ENCODE measurements at regions not wholly inside any gene's neighbourhood (a gene's known extent, or its start where the extent isn't known, plus 50 kb on each side); places are given as distances from the start of the nearest gene placed in this dataset.
"Not testable (repeated sequence)": the region's sequence is repeated elsewhere in the genome, so short reads cannot be mapped to it uniquely, and the experiment has no call there.

- not testable (repeated sequence) for H3K9me3 Mint-ChIP-seq; H3K27me3 ChIP-seq (ENCODE audit: control insufficient read depth, insufficient read depth, low read length); H3K36me3 Mint-ChIP-seq; ATAC-seq (ENCODE audit: low read depth in 2 of 2); H3K4me1 Mint-ChIP-seq; H3K36me3 ChIP-seq (ENCODE audit: control insufficient read depth, insufficient read depth, low read length); H3K27ac Mint-ChIP-seq; H3K9me3 ChIP-seq (ENCODE audit: control insufficient read depth in 2 of 2, low read length in 2 of 2); H3K27me3 Mint-ChIP-seq; H3K4me3 Mint-ChIP-seq; H3K27ac ChIP-seq (ENCODE audit: insufficient read depth, low read length, poor library complexity, severe bottlenecking); DNase-seq; H3K4me3 ChIP-seq (ENCODE audit: low read depth, low read length); H3K4me1 ChIP-seq (ENCODE audit: control insufficient read depth, insufficient read depth, low read length, poor library complexity, severe bottlenecking)
Observed at GRCh38 chr7:79739036-79739709, 285.7 kb upstream of the MAGI2 start.

- H3K36me3 ChIP-seq (ENCODE audit: control insufficient read depth, insufficient read depth, low read length): no peaks in the 10 kb centered on the region
- no peak for ATAC-seq (ENCODE audit: low read depth in 2 of 2)
Observed at GRCh38 chr7:79736418-79736817, 283.0 kb upstream of the MAGI2 start.

DNA sequence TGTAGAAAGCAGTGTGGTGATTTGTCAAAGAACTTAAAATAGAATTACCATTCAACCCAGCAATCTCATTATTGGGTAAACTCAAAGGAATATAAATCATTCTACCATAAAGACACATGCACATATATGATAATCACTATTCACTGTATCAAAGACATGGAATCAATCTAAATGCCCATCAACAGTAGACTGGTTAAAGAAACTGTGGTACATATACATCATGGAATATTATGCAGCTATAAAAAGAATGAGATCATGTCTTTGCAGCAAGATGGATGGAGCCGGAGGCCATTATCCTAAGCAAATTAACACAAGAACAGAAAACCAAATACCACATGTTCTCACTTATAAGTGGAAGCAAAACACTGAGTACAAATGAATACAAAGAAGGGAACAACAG is 281.5 kb upstream of the MAGI2 start:
- no peaks in the 10 kb centered on the region for H3K4me1 Mint-ChIP-seq
- H3K27ac Mint-ChIP-seq: no peak overlapping the region
- no peaks in the 10 kb centered on the region for H3K4me1 ChIP-seq (ENCODE audit: control insufficient read depth, insufficient read depth, low read length, poor library complexity, severe bottlenecking)
- H3K27ac ChIP-seq (ENCODE audit: insufficient read depth, low read length, poor library complexity, severe bottlenecking): no peak overlapping the region
- ATAC-seq (ENCODE audit: low read depth in 2 of 2) (no peak), DNase-seq (no peak)
- H3K4me3 ChIP-seq (ENCODE audit: low read depth, low read length): no peak overlapping the region
- H3K9me3 ChIP-seq (ENCODE audit: control insufficient read depth in 2 of 2, low read length in 2 of 2): peaks cover 9 to 15% of the 10 kb centered on the region in 2 experiments
- H3K27me3 ChIP-seq (ENCODE audit: control insufficient read depth, insufficient read depth, low read length): no peaks in the 10 kb centered on the region
- no peak overlapping the region for H3K4me3 Mint-ChIP-seq
- H3K27me3 Mint-ChIP-seq: no peaks in the 10 kb centered on the region
- H3K9me3 Mint-ChIP-seq: peaks cover 0 to 25% (median 8%) of the 10 kb centered on the region in 7 donors
- no peaks in the 10 kb centered on the region for H3K36me3 Mint-ChIP-seq
- no peaks in the 10 kb centered on the region for H3K36me3 ChIP-seq (ENCODE audit: control insufficient read depth, insufficient read depth, low read length)

More at GRCh38 chr7:79736418-79736817, 283.0 kb upstream of the MAGI2 start:
- H3K27me3 Mint-ChIP-seq: no peaks in the 10 kb centered on the region
- H3K9me3 ChIP-seq (ENCODE audit: control insufficient read depth in 2 of 2, low read length in 2 of 2): peaks cover 9 to 15% of the 10 kb centered on the region in 2 experiments
- DNase-seq: no peak
- no peak overlapping the region for H3K27ac ChIP-seq (ENCODE audit: insufficient read depth, low read length, poor library complexity, severe bottlenecking)
- H3K27ac Mint-ChIP-seq: no peak overlapping the region
- H3K9me3 Mint-ChIP-seq: peaks cover 0 to 19% (median 7%) of the 10 kb centered on the region in 7 donors
- no peak overlapping the region for H3K4me3 ChIP-seq (ENCODE audit: low read depth, low read length)
- no peaks in the 10 kb centered on the region for H3K4me1 Mint-ChIP-seq
- H3K36me3 Mint-ChIP-seq: no peaks in the 10 kb centered on the region
- H3K4me3 Mint-ChIP-seq: no peak overlapping the region
- H3K27me3 ChIP-seq (ENCODE audit: control insufficient read depth, insufficient read depth, low read length): no peaks in the 10 kb centered on the region
- no peaks in the 10 kb centered on the region for H3K4me1 ChIP-seq (ENCODE audit: control insufficient read depth, insufficient read depth, low read length, poor library complexity, severe bottlenecking)

DNA sequence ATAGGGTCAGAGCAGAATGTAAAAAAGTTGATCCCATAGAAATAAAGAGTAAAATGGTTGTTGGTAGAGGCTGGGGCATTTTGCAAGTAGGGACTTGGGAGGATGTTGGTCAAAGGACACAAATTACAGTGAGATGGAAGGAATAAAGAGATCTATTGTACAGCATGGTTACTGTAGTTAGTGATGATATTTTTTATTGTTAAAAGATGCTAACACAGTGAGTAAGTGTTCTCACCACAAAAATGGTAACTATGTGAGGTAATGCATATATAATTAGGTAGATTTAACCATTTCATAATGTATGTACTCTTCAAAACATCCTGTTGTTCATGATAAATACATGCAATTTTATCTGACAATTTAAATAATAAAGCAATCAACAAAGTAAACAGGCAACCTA is 280.7 kb upstream of the MAGI2 start:
- no peak overlapping the region for H3K4me3 Mint-ChIP-seq
- no peaks in the 10 kb centered on the region for H3K27me3 Mint-ChIP-seq
- ATAC-seq (ENCODE audit: low read depth in 2 of 2): no peak
- H3K36me3 ChIP-seq (ENCODE audit: control insufficient read depth, insufficient read depth, low read length): no peaks in the 10 kb centered on the region
- no peaks in the 10 kb centered on the region for H3K4me1 ChIP-seq (ENCODE audit: control insufficient read depth, insufficient read depth, low read length, poor library complexity, severe bottlenecking)
- H3K9me3 ChIP-seq (ENCODE audit: control insufficient read depth in 2 of 2, low read length in 2 of 2): peaks cover 9 to 15% of the 10 kb centered on the region in 2 experiments
- H3K4me1 Mint-ChIP-seq: no peaks in the 10 kb centered on the region
- no peak for DNase-seq
- peaks cover 0 to 25% (median 8%) of the 10 kb centered on the region in 7 donors for H3K9me3 Mint-ChIP-seq
- H3K36me3 Mint-ChIP-seq: no peaks in the 10 kb centered on the region
- no peak overlapping the region for H3K27ac ChIP-seq (ENCODE audit: insufficient read depth, low read length, poor library complexity, severe bottlenecking)
- H3K27ac Mint-ChIP-seq: no peak overlapping the region
- H3K4me3 ChIP-seq (ENCODE audit: low read depth, low read length): no peak overlapping the region
- no peaks in the 10 kb centered on the region for H3K27me3 ChIP-seq (ENCODE audit: control insufficient read depth, insufficient read depth, low read length)

DNA sequence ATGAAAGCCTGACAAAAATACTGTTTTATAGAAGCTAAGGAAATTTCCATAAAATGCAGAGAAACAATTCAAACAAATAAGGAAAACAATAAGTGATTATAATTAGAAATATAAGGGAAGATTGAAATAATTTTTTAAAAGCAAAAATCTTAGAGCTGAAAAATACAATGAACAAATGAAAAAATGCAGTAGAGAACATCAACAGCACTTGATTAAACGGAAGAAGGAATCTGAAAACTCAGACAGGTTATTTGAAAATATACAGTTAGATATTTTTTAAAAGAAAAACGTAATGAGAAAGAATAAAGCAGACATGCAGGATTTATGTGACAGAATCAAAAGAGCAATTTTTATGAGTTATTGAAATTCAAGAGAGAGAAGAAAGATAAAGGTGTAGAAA is 279.1 kb upstream of the MAGI2 start:
- Mint-ChIP-seq H3K9me3 (peaks cover 0 to 26% (median 9%) of the 10 kb centered on the region in 7 donors), H3K36me3 (no peaks in the 10 kb centered on the region), H3K27ac (no peak overlapping the region), H3K4me3 (no peak overlapping the region), H3K4me1 (no peaks in the 10 kb centered on the region), H3K27me3 (no peaks in the 10 kb centered on the region)
- H3K27me3 ChIP-seq (ENCODE audit: control insufficient read depth, insufficient read depth, low read length): no peaks in the 10 kb centered on the region
- no peaks in the 10 kb centered on the region for H3K36me3 ChIP-seq (ENCODE audit: control insufficient read depth, insufficient read depth, low read length)
- peaks cover 9 to 15% of the 10 kb centered on the region in 2 experiments for H3K9me3 ChIP-seq (ENCODE audit: control insufficient read depth in 2 of 2, low read length in 2 of 2)
- H3K4me3 ChIP-seq (ENCODE audit: low read depth, low read length): no peak overlapping the region
- H3K27ac ChIP-seq (ENCODE audit: insufficient read depth, low read length, poor library complexity, severe bottlenecking): no peak overlapping the region
- ATAC-seq (ENCODE audit: low read depth in 2 of 2) (no peak), DNase-seq (no peak)
- no peaks in the 10 kb centered on the region for H3K4me1 ChIP-seq (ENCODE audit: control insufficient read depth, insufficient read depth, low read length, poor library complexity, severe bottlenecking)

GRCh38 chr7:79730971-79731370 is 277.5 kb upstream of the MAGI2 start:
- H3K27me3 ChIP-seq (ENCODE audit: control insufficient read depth, insufficient read depth, low read length): no peaks in the 10 kb centered on the region
- no peak overlapping the region for H3K27ac ChIP-seq (ENCODE audit: insufficient read depth, low read length, poor library complexity, severe bottlenecking)
- H3K4me1 Mint-ChIP-seq: no peaks in the 10 kb centered on the region
- no peaks in the 10 kb centered on the region for H3K27me3 Mint-ChIP-seq
- ATAC-seq (ENCODE audit: low read depth in 2 of 2) (no peak), DNase-seq (no peak)
- peaks cover 9 to 15% of the 10 kb centered on the region in 2 experiments for H3K9me3 ChIP-seq (ENCODE audit: control insufficient read depth in 2 of 2, low read length in 2 of 2)
- no peaks in the 10 kb centered on the region for H3K36me3 Mint-ChIP-seq
- no peaks in the 10 kb centered on the region for H3K36me3 ChIP-seq (ENCODE audit: control insufficient read depth, insufficient read depth, low read length)
- peaks cover 0 to 26% (median 8%) of the 10 kb centered on the region in 7 donors for H3K9me3 Mint-ChIP-seq
- H3K4me3 Mint-ChIP-seq: no peak overlapping the region
- no peaks in the 10 kb centered on the region for H3K4me1 ChIP-seq (ENCODE audit: control insufficient read depth, insufficient read depth, low read length, poor library complexity, severe bottlenecking)
- H3K27ac Mint-ChIP-seq: no peak overlapping the region
- H3K4me3 ChIP-seq (ENCODE audit: low read depth, low read length): no peak overlapping the region

DNA sequence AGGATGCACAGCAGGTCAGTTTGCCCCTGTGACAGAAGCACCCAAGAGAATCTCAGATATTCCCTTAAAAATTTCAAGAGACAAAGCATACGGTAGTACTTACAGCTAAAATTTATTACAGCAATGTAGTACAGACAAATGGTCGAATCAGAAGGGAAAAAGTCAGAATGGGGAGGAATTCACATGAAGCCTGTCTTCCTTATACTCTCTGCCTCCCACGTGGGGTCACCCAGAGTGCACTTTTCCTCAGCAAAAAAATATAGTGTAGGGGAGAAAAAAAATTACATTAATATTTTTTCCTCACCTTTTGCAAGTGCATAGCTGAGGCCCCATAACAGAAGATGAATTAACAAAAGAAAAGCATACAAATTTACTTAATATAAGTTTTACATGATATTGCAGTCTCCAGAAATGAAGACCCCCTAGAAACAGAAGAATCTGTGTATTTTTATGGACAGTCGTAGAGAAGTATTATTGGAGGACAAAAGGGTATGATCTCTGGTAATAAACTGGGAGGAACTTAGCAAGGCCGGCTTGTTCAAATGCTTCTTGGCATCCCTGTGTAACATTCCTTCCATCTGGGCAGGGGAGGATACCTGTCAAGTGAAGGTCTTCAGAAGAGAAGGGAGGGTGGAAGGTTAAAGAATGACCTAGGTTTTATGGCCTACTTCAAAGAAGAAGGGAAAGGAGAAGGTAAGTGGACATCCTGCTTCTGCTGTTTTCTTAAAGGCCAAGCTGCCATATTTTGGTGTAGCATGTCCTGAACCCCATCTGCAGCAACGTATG is 270.6 kb upstream of the MAGI2 start:
- Mint-ChIP-seq H3K4me1 (no peaks in the 10 kb centered on the region), H3K36me3 (no peaks in the 10 kb centered on the region), H3K9me3 (peaks cover 0 to 9% (median 0%) of the 10 kb centered on the region in 7 donors), H3K27me3 (no peaks in the 10 kb centered on the region), H3K4me3 (no peak overlapping the region), H3K27ac (no peak overlapping the region)
- H3K27me3 ChIP-seq (ENCODE audit: control insufficient read depth, insufficient read depth, low read length): no peaks in the 10 kb centered on the region
- H3K36me3 ChIP-seq (ENCODE audit: control insufficient read depth, insufficient read depth, low read length): no peaks in the 10 kb centered on the region
- H3K9me3 ChIP-seq (ENCODE audit: control insufficient read depth in 2 of 2, low read length in 2 of 2): no peaks in the 10 kb centered on the region
- no peak for DNase-seq
- ATAC-seq (ENCODE audit: low read depth in 2 of 2): no peak
- H3K4me3 ChIP-seq (ENCODE audit: low read depth, low read length): no peak overlapping the region
- H3K27ac ChIP-seq (ENCODE audit: insufficient read depth, low read length, poor library complexity, severe bottlenecking): no peak overlapping the region
- H3K4me1 ChIP-seq (ENCODE audit: control insufficient read depth, insufficient read depth, low read length, poor library complexity, severe bottlenecking): no peaks in the 10 kb centered on the region

- Histone ChIP-seq H3K9me3 (ENCODE audit: control insufficient read depth in 2 of 2, low read length in 2 of 2) (no peaks in the 10 kb centered on the region), H3K27ac (ENCODE audit: insufficient read depth, low read length, poor library complexity, severe bottlenecking) (no peak overlapping the region), H3K4me3 (ENCODE audit: low read depth, low read length) (no peak overlapping the region), H3K36me3 (ENCODE audit: control insufficient read depth, insufficient read depth, low read length) (no peaks in the 10 kb centered on the region), H3K27me3 (ENCODE audit: control insufficient read depth, insufficient read depth, low read length) (no peaks in the 10 kb centered on the region), H3K4me1 (ENCODE audit: control insufficient read depth, insufficient read depth, low read length, poor library complexity, severe bottlenecking) (no peaks in the 10 kb centered on the region)
- DNase-seq (no peak), ATAC-seq (ENCODE audit: low read depth in 2 of 2) (no peak)
- H3K4me3 Mint-ChIP-seq: no peak overlapping the region
- H3K27ac Mint-ChIP-seq: no peak overlapping the region
- H3K36me3 Mint-ChIP-seq: no peaks in the 10 kb centered on the region
- H3K9me3 Mint-ChIP-seq: peaks cover 0 to 6% (median 3%) of the 10 kb centered on the region in 7 donors
- H3K27me3 Mint-ChIP-seq: no peaks in the 10 kb centered on the region
- no peaks in the 10 kb centered on the region for H3K4me1 Mint-ChIP-seq
Observed at GRCh38 chr7:79722217-79722616, 268.8 kb upstream of the MAGI2 start.
